ENCODE measurements at regions not wholly inside any gene's neighbourhood (a gene's known extent, or its start where the extent isn't known, plus 50 kb on each side); places are given as distances from the start of the nearest gene placed in this dataset.

DNA sequence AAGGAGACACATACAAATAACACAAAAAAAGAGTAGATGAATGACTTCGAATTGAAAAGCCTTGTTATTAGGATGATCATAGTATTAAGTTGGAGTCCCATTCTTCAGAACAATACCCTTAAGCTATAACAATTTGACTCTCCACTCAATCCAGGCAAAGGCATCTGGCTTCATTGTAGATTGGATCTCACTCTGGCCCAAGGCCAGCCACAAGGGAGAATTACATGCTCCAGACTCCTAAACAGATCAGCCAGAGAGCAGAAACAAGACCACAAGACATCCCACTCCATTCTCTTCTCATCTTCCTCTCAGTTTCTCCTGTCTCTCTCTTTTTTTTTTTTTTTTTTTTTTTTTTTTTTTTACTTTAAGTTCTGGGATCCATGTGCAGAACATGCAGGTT, 213.9 kb downstream of the DHX15 start:
- POLR2A ChIA-PET, result interaction anchor here (0.6 kb wide), 1 partner anchor 1211 kb away, joined by 3 read pairs; no protein-coding TSS in a partner anchor
- Histone ChIP-seq H4K20me1 (replicated peaks; ENCODE audit: control insufficient read depth, insufficient read depth, low read length) (no peaks in the 10 kb centered on the region), H3K9me3 (replicated peaks; ENCODE audit: control insufficient read depth, insufficient read depth, low read depth, low read length) (no peaks in the 10 kb centered on the region), H3K36me3 (ENCODE audit: control insufficient read depth, insufficient read depth, low read length) (no peaks in the 10 kb centered on the region), H3K4me2 (ENCODE audit: insufficient read depth, low read length) (no peak overlapping the region), H3K4me1 (replicated peaks in 1 of 2; ENCODE audit: control insufficient read depth in 2 of 2, insufficient read depth in 2 of 2, low read length in 2 of 2) (no peaks in the 10 kb centered on the region), H3K27ac (ENCODE audit: extremely low read depth, low read depth, low read length) (no peak overlapping the region), H3K4me3 (no peak overlapping the region), H3K79me2 (ENCODE audit: control insufficient read depth, insufficient read depth, low read length) (no peaks in the 10 kb centered on the region), H2AFZ (ENCODE audit: low read depth, low read length) (no peak overlapping the region), H3K9me1 (ENCODE audit: control insufficient read depth, insufficient read depth, low read length) (no peaks in the 10 kb centered on the region), H3K9ac (ENCODE audit: insufficient read depth in 1 of 2, low read depth in 2 of 2, low read length in 2 of 2) (no peak overlapping the region), H3K27me3 (ENCODE audit: control insufficient read depth in 2 of 2, insufficient read depth in 2 of 2, low read length in 2 of 2) (0 out of 5 replicates have a peak, but pooled peaks cover 0 to 5% of the 10 kb centered on the region in 2 experiments)
- no TSS peak for BruUV-seq (replicated peaks)
- ATAC-seq (no peak), DNase-seq (ENCODE audit: extremely low read depth in 1 of 4, low spot score in 3 of 4) (no peak), FAIRE-seq (no peak)
- WGBS (ENCODE audit: insufficient coverage, low coverage, missing lambda C conversion rate), result 0% methylated on average over 1 of the region's 1 CpG
- TF ChIP-seq ZNF717 (CRISPR knock-in tag; IDR thresholded peaks at IDR 0.05) (no peak), CHD1 (IDR thresholded peaks at IDR 0.05; ENCODE audit: low read length) (no peak), KDM5B (IDR thresholded peaks at IDR 0.05; ENCODE audit: insufficient replicate concordance, low read depth, low read length) (no peak), ZNF589 (CRISPR knock-in tag; IDR thresholded peaks at IDR 0.05; ENCODE audit: low read depth) (no peak)
- TF ChIP-seq, protein P1, sequence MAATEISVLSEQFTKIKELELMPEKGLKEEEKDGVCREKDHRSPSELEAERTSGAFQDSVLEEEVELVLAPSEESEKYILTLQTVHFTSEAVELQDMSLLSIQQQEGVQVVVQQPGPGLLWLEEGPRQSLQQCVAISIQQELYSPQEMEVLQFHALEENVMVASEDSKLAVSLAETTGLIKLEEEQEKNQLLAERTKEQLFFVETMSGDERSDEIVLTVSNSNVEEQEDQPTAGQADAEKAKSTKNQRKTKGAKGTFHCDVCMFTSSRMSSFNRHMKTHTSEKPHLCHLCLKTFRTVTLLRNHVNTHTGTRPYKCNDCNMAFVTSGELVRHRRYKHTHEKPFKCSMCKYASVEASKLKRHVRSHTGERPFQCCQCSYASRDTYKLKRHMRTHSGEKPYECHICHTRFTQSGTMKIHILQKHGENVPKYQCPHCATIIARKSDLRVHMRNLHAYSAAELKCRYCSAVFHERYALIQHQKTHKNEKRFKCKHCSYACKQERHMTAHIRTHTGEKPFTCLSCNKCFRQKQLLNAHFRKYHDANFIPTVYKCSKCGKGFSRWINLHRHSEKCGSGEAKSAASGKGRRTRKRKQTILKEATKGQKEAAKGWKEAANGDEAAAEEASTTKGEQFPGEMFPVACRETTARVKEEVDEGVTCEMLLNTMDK (IDR thresholded peaks at IDR 0.05; ENCODE audit: borderline replicate concordance, insufficient read depth, low read depth, low read length, poor library complexity, severe bottlenecking), result no peak
- intact Hi-C loops (cut with micrococcal nuclease) (no loop called here), in situ Hi-C loops (cut with MboI) (no loop called here)
- CTCF ChIA-PET (ENCODE audit: low intra/inter-chr PET ratio), result no interaction called here
